DOHH2 (cell line): ENCODE measurements at regions not wholly inside any gene's neighbourhood (a gene's known extent, or its start where the extent isn't known, plus 50 kb on each side); places are given as distances from the start of the nearest gene placed in this dataset.

Experiments used
- CTCF ChIP-seq: fragments of 200-600 bp; sonication (generic); IDR thresholded peaks from one replicate; pipeline ENCODE4 v1.5.1; 2014; ENCODE audit warnings: antibody characterized with exemption, mild to moderate bottlenecking, low read depth, low read length; ENCODE audit not compliant: poor library complexity, severe bottlenecking
- EZH2phosphoT487 ChIP-seq: fragments of 200-600 bp; sonication (generic); IDR thresholded peaks from 2 replicates; pipeline ENCODE4 v1.6.1; 2017; ENCODE audit warnings: borderline replicate concordance, mild to moderate bottlenecking, antibody characterized with exemption, low read length, moderate library complexity, mixed read lengths

- TF ChIP-seq CTCF (no peak), EZH2phosphoT487 (no peak)
Observed at GRCh38 chrX:40392599-40392998, 188.2 kb upstream of the ATP6AP2 start.
